Bronchial epithelial cell (primary cell): ENCODE measurements at regions not wholly inside any gene's neighbourhood (a gene's known extent, or its start where the extent isn't known, plus 50 kb on each side); places are given as distances from the start of the nearest gene placed in this dataset.

ENCODE experiments used
- DNase-seq: peaks from one replicate; pipeline ENCODE4 v3.0.0-alpha.2; 2010; ENCODE audit warnings: low read depth
- FAIRE-seq: peaks from 2 replicates; lab custom pipeline; 2011; peaks lifted over from hg19 to GRCh38; lab: Jason Lieb, UNC
- H3K27me3 ChIP-seq: 2 replicates; pipeline ENCODE4 v1.5.1; 2011; ENCODE audit warnings: low read length; ENCODE audit not compliant: control insufficient read depth, insufficient read depth
- H3K36me3 ChIP-seq: 2 replicates; pipeline ENCODE4 v1.5.1; 2011; ENCODE audit warnings: low read length; ENCODE audit not compliant: control insufficient read depth, insufficient read depth
- H3K4me3 ChIP-seq: 2 replicates; pipeline ENCODE4 v1.5.1; 2011; ENCODE audit warnings: mild to moderate bottlenecking, low read depth, low read length, control low read depth
- TF ChIP-seq, protein P1 (sequence below): IDR thresholded peaks from 2 replicates; pipeline ENCODE4 v1.5.1; 2011; ENCODE audit warnings: mild to moderate bottlenecking, moderate library complexity, low read length, control low read depth, inconsistent platforms; ENCODE audit not compliant: insufficient read depth, severe bottlenecking

DNA sequence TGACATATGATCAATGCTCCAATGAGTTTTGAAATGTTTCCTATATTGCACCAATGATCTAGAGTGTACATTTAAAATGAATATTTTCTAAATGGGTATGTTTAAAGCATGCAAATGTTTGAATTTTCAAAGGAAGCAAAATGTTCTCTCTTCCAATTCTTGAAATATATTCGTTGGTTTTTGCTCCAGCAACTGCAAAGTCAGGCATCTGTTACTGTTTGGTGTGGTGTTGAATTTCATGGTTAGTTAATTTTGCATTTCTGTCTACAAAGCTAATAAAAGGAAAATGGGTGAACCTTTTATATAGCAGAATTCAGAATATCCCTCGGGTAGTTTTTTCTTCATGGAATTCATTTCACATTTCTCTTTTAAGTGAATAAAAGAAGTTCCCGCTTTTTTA is 1018.3 kb downstream of the GRIK2 start:
- Histone ChIP-seq H3K27me3 (no peaks in the 10 kb centered on the region), H3K36me3 (no peaks in the 10 kb centered on the region), H3K4me3 (no peak overlapping the region)
- FAIRE-seq: no peak
- TF ChIP-seq, protein P1, sequence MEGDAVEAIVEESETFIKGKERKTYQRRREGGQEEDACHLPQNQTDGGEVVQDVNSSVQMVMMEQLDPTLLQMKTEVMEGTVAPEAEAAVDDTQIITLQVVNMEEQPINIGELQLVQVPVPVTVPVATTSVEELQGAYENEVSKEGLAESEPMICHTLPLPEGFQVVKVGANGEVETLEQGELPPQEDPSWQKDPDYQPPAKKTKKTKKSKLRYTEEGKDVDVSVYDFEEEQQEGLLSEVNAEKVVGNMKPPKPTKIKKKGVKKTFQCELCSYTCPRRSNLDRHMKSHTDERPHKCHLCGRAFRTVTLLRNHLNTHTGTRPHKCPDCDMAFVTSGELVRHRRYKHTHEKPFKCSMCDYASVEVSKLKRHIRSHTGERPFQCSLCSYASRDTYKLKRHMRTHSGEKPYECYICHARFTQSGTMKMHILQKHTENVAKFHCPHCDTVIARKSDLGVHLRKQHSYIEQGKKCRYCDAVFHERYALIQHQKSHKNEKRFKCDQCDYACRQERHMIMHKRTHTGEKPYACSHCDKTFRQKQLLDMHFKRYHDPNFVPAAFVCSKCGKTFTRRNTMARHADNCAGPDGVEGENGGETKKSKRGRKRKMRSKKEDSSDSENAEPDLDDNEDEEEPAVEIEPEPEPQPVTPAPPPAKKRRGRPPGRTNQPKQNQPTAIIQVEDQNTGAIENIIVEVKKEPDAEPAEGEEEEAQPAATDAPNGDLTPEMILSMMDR: no peak
- DNase-seq: no peak

DNA sequence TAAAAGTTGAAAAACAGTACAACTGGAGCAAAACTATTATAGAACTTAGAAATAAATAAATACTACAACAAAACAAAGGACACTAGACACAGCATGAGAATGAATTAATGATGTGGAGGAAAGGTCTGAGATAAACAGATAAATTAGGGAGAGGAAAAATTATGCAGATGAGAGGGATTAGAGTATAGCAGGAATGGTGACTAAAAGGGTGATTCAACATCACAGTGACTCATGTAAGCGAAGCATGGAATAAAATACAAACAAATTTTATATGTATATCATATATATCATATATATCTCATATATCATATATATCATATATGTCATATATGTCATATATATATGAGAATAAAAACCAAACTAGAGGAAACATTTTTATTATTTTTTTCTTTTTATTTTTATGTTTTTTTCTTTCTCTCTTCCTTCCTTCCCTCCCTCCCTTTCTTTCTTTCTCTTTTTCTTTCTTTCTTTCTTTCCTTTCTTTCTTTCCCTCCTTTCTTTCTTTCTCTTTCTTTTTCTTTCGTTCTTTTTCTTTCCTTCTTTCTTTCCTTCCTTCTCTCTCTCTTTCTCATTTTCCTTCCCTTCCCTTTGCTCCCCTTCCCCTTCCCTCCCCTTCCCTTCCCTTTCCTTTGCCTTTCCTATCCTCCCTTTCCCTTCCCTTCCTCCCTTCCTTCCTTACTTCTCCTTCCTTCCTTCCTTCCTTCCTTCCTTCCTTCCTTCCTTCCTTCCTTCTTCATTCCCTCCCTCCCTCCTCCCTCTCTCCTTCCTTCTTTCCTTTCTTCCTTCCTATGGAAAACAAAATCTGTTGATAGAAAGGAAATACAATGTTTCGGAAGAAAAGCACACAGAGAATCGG is 1014.6 kb downstream of the GRIK2 start:
- no peak overlapping the region for H3K4me3 ChIP-seq
- DNase-seq (peak; percentile 76), FAIRE-seq (no peak)

DNA sequence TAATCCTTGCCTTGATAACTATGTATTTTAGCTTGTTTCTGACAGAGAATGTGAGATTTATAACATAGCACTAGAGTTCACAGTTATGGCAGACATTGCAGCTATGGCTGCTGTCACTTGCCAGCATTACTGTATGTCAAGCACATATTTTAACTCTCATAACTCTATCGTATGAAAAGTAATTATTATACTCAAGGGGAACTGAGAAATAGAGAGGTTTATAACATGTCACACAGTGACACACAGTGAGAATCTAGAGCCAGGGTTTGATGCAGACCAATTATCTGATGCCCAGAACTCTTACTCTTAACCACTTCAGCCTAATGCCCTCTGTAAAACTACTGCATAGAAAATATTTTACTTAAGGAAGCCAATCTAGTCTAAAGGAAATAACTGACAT is 1012.4 kb downstream of the GRIK2 start:
- TF ChIP-seq, protein P1: no peak
- H3K4me3 ChIP-seq: no peak overlapping the region

More for the DNA sequence above, 1014.6 kb downstream of the GRIK2 start:
- TF ChIP-seq, protein P1: no peak
- Histone ChIP-seq H3K36me3 (no peaks in the 10 kb centered on the region), H3K27me3 (no peaks in the 10 kb centered on the region)

DNA sequence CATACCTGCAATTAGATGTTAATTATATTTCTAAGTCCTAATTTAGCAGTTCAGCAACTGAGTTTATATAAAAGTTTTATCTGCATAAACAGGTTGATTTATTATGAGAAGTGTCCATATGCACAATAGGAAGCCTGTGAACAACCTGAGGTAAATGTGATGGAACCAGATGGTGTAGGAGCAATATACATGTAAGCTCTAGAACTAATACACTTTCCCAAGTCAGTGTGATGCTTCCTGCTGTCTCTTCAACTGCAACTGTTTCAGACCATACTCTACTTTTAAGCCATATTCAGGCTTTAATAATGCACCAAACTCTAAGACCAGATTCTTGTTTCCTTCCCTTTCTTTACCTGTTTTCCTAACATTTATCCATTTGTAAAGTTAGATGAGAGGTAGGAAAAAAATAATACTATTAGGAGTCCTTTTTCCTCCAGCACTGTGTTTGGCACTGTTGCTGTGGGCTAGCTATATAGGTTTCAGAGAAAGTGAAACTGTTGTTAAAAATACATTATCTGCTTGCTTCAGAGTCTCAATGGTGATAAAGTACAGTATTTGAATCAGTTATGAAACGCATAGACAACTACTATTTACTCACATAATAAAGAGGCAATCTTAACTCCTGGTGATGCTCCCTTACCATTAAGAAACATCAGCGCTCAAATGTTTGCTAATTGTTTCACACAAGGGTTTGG is 1009.3 kb downstream of the GRIK2 start:
- Histone ChIP-seq H3K4me3 (no peak overlapping the region), H3K27me3 (no peaks in the 10 kb centered on the region), H3K36me3 (no peaks in the 10 kb centered on the region)
- no peak for DNase-seq
- FAIRE-seq: no peak
- TF ChIP-seq, protein P1: no peak

More for the DNA sequence above, 1012.4 kb downstream of the GRIK2 start:
- Histone ChIP-seq H3K36me3 (no peaks in the 10 kb centered on the region), H3K27me3 (no peaks in the 10 kb centered on the region)
- FAIRE-seq (no peak), DNase-seq (no peak)

DNA sequence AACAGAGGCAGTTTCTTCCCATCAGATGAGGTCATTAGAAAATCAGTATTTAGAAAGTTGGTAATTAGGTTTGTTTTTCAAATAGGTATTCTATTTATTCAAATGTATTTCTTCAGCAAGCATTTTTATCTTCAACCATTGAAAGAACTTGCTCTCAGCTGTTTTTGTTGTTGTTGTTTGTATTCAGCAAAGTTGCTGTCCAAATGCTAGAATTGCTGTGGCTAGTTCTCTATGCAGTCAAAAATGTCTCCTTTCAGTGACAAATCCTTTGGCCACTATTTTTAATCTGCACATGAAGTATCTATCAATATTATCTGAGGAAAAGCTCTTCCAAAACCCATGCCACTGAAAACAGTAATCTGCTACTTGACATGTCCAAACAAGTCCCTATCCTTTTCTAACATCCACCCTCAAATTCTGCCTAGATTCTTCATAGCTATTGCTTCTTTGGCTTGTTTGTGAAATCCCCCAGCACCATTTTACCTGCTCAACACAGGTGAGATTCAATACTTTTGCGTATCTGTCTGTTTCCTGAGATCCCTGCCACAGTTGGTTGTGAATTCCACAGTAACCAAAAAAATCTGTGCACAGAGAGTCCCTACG is 1005.4 kb downstream of the GRIK2 start:
- peak; percentile 75 for DNase-seq
- no peaks in the 10 kb centered on the region for H3K27me3 ChIP-seq
- H3K4me3 ChIP-seq: no peak overlapping the region
- no peaks in the 10 kb centered on the region for H3K36me3 ChIP-seq
- FAIRE-seq: no peak
- TF ChIP-seq, protein P1: no peak
